Endothelial cell (in vitro differentiated cells): ENCODE measurements at regions not wholly inside any gene's neighbourhood (a gene's known extent, or its start where the extent isn't known, plus 50 kb on each side); places are given as distances from the start of the nearest gene placed in this dataset.

Experiments used
- DNase-seq: peaks from one replicate; pipeline ENCODE4 v3.0.0; 2021; ENCODE audit warnings: low spot score
- H3K27ac Mint-ChIP-seq: one replicate; pipeline ENCODE4 v1.8.0; 2021; ENCODE audit warnings: mixed read lengths, inconsistent platforms; ENCODE audit not compliant: unreplicated experiment
- H3K27me3 Mint-ChIP-seq: one replicate; pipeline ENCODE4 v1.8.0; 2021; ENCODE audit warnings: mild to moderate bottlenecking, moderate library complexity, mixed read lengths, inconsistent platforms; ENCODE audit not compliant: unreplicated experiment
- H3K36me3 Mint-ChIP-seq: one replicate; pipeline ENCODE4 v1.8.0; 2021; ENCODE audit warnings: mild to moderate bottlenecking, low read depth, mixed read lengths, inconsistent platforms; ENCODE audit not compliant: unreplicated experiment
- H3K4me1 Mint-ChIP-seq: one replicate; pipeline ENCODE4 v1.8.0; 2021; ENCODE audit warnings: mild to moderate bottlenecking, mixed read lengths, inconsistent platforms; ENCODE audit not compliant: unreplicated experiment
- H3K4me3 Mint-ChIP-seq: one replicate; pipeline ENCODE4 v1.8.0; 2021; ENCODE audit warnings: mild to moderate bottlenecking, mixed read lengths, inconsistent platforms; ENCODE audit not compliant: unreplicated experiment
- H3K9me3 Mint-ChIP-seq: one replicate; pipeline ENCODE4 v1.8.0; 2021; ENCODE audit warnings: mixed read lengths, inconsistent platforms; ENCODE audit not compliant: unreplicated experiment
- TF ChIP-seq, protein P1 (sequence below): fragments of 200-600 bp; sonication (generic); IDR thresholded peaks from one replicate; pipeline ENCODE4 v1.5.0; 2021; ENCODE audit warnings: antibody characterized with exemption; ENCODE audit not compliant: unreplicated experiment

DNA sequence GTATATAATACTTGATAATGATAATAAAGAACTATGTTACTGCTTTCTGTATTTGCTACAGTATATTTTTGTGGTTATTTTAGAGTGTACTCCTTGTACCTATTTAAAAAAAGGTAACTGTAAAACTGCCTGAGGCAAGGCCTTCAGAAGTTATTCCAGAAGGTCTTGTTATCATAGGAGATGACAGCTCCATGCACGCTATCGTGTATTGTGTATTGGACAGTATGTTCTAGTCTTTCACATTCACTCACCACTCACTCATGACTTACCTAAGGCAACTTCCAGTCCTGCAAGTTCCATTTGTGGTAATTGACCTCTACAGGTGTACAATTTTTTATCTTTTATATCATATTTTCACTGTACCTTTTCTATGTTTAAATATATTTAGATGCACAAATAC is 100.7 kb downstream of the ARL4A start:
- Mint-ChIP-seq H3K27ac (no peak overlapping the region), H3K9me3 (no peaks in the 10 kb centered on the region), H3K27me3 (no peaks in the 10 kb centered on the region), H3K4me3 (no peak overlapping the region), H3K36me3 (no peaks in the 10 kb centered on the region), H3K4me1 (no peaks in the 10 kb centered on the region)
- TF ChIP-seq, protein P1, sequence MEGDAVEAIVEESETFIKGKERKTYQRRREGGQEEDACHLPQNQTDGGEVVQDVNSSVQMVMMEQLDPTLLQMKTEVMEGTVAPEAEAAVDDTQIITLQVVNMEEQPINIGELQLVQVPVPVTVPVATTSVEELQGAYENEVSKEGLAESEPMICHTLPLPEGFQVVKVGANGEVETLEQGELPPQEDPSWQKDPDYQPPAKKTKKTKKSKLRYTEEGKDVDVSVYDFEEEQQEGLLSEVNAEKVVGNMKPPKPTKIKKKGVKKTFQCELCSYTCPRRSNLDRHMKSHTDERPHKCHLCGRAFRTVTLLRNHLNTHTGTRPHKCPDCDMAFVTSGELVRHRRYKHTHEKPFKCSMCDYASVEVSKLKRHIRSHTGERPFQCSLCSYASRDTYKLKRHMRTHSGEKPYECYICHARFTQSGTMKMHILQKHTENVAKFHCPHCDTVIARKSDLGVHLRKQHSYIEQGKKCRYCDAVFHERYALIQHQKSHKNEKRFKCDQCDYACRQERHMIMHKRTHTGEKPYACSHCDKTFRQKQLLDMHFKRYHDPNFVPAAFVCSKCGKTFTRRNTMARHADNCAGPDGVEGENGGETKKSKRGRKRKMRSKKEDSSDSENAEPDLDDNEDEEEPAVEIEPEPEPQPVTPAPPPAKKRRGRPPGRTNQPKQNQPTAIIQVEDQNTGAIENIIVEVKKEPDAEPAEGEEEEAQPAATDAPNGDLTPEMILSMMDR, result no peak
- DNase-seq, result no peak

DNA sequence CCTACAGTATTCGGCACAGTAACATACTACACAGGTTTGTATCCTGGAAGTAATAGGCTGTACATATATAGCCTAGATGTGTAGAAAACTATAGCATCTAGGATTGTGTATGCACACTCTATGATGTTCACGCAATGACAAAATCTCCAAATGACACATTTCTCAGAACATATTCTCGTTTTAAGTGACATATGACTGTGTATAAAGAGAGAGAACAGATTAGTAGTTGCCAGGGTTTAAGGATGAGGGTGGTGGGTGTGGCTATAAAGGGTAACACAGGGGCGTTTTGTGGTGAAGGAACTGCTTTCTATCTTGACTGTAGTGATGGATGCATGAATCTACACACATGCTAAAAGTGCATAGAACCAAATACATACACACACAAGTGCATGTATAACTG is 101.2 kb downstream of the ARL4A start:
- DNase-seq, result no peak
- Mint-ChIP-seq H3K4me3 (no peak overlapping the region), H3K27ac (no peak overlapping the region), H3K9me3 (no peaks in the 10 kb centered on the region), H3K36me3 (no peaks in the 10 kb centered on the region), H3K4me1 (no peaks in the 10 kb centered on the region), H3K27me3 (no peaks in the 10 kb centered on the region)
- TF ChIP-seq, protein P1, result no peak

DNA sequence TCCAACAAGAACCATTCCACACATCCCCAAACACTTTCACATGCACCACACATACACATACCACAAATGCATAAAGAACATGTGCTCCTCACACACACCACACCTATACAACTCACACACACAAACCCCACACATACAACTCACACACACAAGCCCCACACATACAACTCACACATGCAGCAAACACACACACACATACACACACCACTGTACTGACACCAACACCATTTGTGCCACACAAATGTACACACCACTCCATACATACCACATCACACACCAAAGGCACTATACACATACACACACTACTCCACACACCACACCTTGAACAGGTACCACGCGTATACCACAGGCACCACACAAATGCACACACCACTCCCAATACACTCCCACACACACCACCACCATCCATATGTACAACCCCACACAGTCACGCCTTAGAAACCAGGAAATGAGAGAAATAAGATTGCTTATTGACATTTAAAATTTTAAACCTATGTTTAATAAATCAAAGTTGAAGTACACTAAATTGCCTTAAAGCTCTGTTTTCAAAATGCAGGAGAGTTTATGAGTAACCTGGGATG is 107.4 kb downstream of the ARL4A start:
- Mint-ChIP-seq H3K9me3 (no peaks in the 10 kb centered on the region), H3K4me1 (no peaks in the 10 kb centered on the region), H3K36me3 (no peaks in the 10 kb centered on the region), H3K27me3 (no peaks in the 10 kb centered on the region), H3K4me3 (no peak overlapping the region), H3K27ac (no peak overlapping the region)
- TF ChIP-seq, protein P1, result no peak
- no peak for DNase-seq

DNA sequence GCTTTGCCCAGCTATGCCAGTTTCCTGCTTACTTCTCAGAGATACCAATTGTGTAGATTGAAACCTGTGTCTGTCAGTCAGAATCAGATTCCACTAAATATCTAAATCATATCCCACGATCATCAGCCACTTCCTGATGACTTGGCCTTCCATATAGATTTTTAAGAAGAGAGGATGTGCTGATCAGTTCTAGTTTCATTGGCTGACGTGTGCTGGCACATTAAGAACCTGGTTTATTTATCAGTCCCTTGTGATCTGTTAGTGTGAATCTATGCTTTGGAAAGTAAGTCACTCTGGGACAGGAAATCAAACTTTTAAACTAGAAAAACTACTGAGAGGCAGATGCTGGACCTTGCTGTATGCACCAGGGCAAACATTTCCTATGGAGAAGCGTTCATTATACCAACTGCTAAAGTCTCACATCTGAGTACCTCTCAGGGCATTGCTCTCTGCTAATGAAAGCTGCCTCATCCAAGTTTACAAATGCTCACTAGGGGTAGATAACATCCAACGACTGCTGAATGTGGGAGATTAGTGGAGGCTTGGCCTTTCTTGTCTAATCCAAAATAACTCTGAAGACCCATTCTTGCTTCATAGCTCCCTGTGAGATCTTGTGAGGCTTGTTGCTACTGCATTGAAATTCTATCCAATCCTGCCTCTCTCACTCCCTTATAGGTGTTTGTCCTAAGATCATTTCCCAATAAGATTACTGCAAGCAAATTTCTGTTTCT is 109.1 kb downstream of the ARL4A start:
- Mint-ChIP-seq H3K27ac (no peak overlapping the region), H3K9me3 (no peaks in the 10 kb centered on the region), H3K27me3 (no peaks in the 10 kb centered on the region), H3K4me3 (no peak overlapping the region), H3K36me3 (no peaks in the 10 kb centered on the region), H3K4me1 (no peaks in the 10 kb centered on the region)
- no peak for DNase-seq
- TF ChIP-seq, protein P1, result no peak

DNA sequence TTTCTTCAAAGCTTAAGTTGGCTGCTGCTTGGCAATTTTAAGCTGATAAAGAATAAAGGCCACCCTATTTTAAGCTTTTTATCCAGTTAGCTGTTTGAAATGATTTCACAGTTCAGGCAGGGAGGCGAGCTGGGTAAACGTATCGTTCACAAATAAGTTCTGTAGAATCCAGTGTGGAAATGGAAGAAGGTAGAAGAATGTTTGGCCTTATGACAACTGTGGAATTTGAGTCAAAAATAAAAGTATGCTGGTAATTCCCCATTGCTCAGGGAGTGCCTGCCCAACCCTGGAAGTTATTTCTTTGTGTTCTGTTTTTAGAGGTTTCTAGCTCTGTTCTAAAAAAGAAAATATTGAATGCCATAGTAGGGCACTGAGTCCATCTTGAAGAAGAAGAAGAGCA is 113.1 kb downstream of the ARL4A start:
- TF ChIP-seq, protein P1, result no peak
- H3K27ac Mint-ChIP-seq, result no peak overlapping the region

More for the DNA sequence above, 113.1 kb downstream of the ARL4A start:
- H3K4me3 Mint-ChIP-seq, result no peak overlapping the region
- peaks cover 8% of the 10 kb centered on the region for H3K4me1 Mint-ChIP-seq
- H3K9me3 Mint-ChIP-seq, result no peaks in the 10 kb centered on the region
- no peak for DNase-seq
- no peaks in the 10 kb centered on the region for H3K36me3 Mint-ChIP-seq
- H3K27me3 Mint-ChIP-seq, result no peaks in the 10 kb centered on the region
